ENCODE measurements at regions not wholly inside any gene's neighbourhood (a gene's known extent, or its start where the extent isn't known, plus 50 kb on each side); places are given as distances from the start of the nearest gene placed in this dataset.

GRCh38 chr12:108078428-108078827, 50.7 kb upstream of the WSCD2 start:
- no peak for TF ChIP-seq POLR2AphosphoS5 (IDR thresholded peaks at IDR 0.05; ENCODE audit: low read depth, low read length)
- TF ChIP-seq CTCF (IDR thresholded peaks at IDR 0.05 in 2 of 3, conservative IDR thresholded peaks at IDR 0.05 in 1 of 3; ENCODE audit: borderline replicate concordance in 1 of 3, insufficient read depth in 1 of 3, low read depth in 2 of 3, low read length in 2 of 3), result no peak
- no peak for TF ChIP-seq MAX (IDR thresholded peaks at IDR 0.05)
- no peak for TF ChIP-seq EZH2 (IDR thresholded peaks at IDR 0.05)

Measured in HCT116 (cell line).